A549 (cell line): ENCODE measurements at regions not wholly inside any gene's neighbourhood (a gene's known extent, or its start where the extent isn't known, plus 50 kb on each side); places are given as distances from the start of the nearest gene placed in this dataset.

Experiments used
- ATAC-seq, 2 experiments: fragments of 200-7000 bp in 1 of 2; fragments of >200 bp in 1 of 2; cut with Nextera tagmentation in 1 of 2; cut with Tn5 transposase in 1 of 2; 3 replicates each; pipeline versions ENCODE4 v1.8.0 to v1.9.1; 2018 to 2020; ENCODE audit warnings: mild to moderate bottlenecking in 1 of 2, moderate library complexity in 1 of 2
- CTCF ChIA-PET: fragments of 300-600 bp; sonication (Branson Sonifier 250); formaldehyde crosslinking; extraction: SDS; loops from one replicate; lab custom pipeline; 2021; ENCODE audit warnings: antibody characterized with exemption, inconsistent platforms; lab: Yijun Ruan, JAX
- POLR2A ChIA-PET: fragments of 350-600 bp; formaldehyde crosslinking; extraction: SDS; loops from one replicate; lab custom pipeline; 2021; ENCODE audit warnings: antibody characterized with exemption, inconsistent platforms; lab: Yijun Ruan, JAX
- DNase-seq, 2 experiments: peaks; one replicate each; pipeline versions ENCODE4 v3.0.0 to v3.0.0-alpha.2; 2011 to 2016; ENCODE audit warnings: low read depth in 1 of 2, low spot score in 1 of 2
- FAIRE-seq: peaks from 2 replicates; lab custom pipeline; 2011; peaks lifted over from hg19 to GRCh38; lab: Jason Lieb, UNC
- H3K27ac ChIP-seq, 2 experiments: fragments of >200 bp; sonication (Bioruptor Twin); formaldehyde crosslinking; 3 replicates each; pipeline ENCODE4 v1.5.1; 2016 to 2017
- H3K4me1 ChIP-seq: fragments of >200 bp; sonication (Bioruptor Twin); formaldehyde crosslinking; 3 replicates; pipeline ENCODE4 v1.6.1; 2016
- H3K4me2 ChIP-seq: fragments of >200 bp; sonication (Bioruptor Twin); formaldehyde crosslinking; 3 replicates; pipeline ENCODE4 v1.6.1; 2016
- H3K4me3 ChIP-seq: fragments of >200 bp; sonication (Bioruptor Twin); formaldehyde crosslinking; 3 replicates; pipeline ENCODE4 v1.5.1; 2016
- H3K9me3 ChIP-seq: fragments of >200 bp; sonication (Bioruptor Twin); formaldehyde crosslinking; 3 replicates; pipeline ENCODE4 v1.6.1; 2016
- BHLHE40 ChIP-seq: IDR thresholded peaks from 2 replicates; pipeline ENCODE4 v1.6.1; 2012; ENCODE audit warnings: low read depth, low read length, inconsistent platforms
- CBX8 ChIP-seq: fragments of 200-600 bp; sonication (generic); IDR thresholded peaks from 2 replicates; pipeline ENCODE4 v1.6.1; 2016
- CTCF ChIP-seq: fragments of >200 bp; sonication (Bioruptor Twin); formaldehyde crosslinking; IDR thresholded peaks from 3 replicates; pipeline ENCODE4 v1.5.1; 2016
- EHF ChIP-seq: fragments of 250-450 bp; sonication (Bioruptor Pico); IDR thresholded peaks from 2 replicates; pipeline ENCODE4 v1.5.0; 2020; ENCODE audit warnings: mild to moderate bottlenecking
- EP300 ChIP-seq, 2 experiments: fragments of >200 bp; sonication (Bioruptor Twin); formaldehyde crosslinking; IDR thresholded peaks; 2 replicates in 1 of 2; 3 replicates in 1 of 2; pipeline ENCODE4 v1.6.1; 2016 to 2017
- HES2 ChIP-seq: fragments of >200 bp; sonication (Bioruptor Twin); formaldehyde crosslinking; IDR thresholded peaks from 2 replicates; pipeline ENCODE4 v1.6.1; 2016
- NFE2L2 ChIP-seq: fragments of 150-350 bp; conservative IDR thresholded peaks from 2 replicates; pipeline ENCODE4 v1.6.1; 2014; ENCODE audit warnings: low read length
- POLR2AphosphoS2 ChIP-seq: conservative IDR thresholded peaks from 2 replicates; pipeline ENCODE4 v1.6.1; 2012; ENCODE audit warnings: low read length, improper control_type of control experiment, inconsistent platforms
- RAD21 ChIP-seq, 2 experiments: fragments of >200 bp in 1 of 2; sonication (Bioruptor Twin) in 1 of 2; formaldehyde crosslinking in 1 of 2; IDR thresholded peaks in 1 of 2; conservative IDR thresholded peaks in 1 of 2; 2 replicates in 1 of 2; 3 replicates in 1 of 2; pipeline ENCODE4 v1.6.1; 2012 to 2018; ENCODE audit warnings: inconsistent platforms in 1 of 2
- TP53 ChIP-seq: fragments of 250-450 bp; sonication (Bioruptor Pico); IDR thresholded peaks from 2 replicates; pipeline ENCODE4 v1.5.0; 2021; ENCODE audit warnings: mild to moderate bottlenecking, moderate library complexity
- ZNF302 ChIP-seq: fragments of 250-450 bp; sonication (Bioruptor Pico); IDR thresholded peaks from 2 replicates; pipeline ENCODE4 v1.9.0; 2021; ENCODE audit warnings: inconsistent platforms, mild to moderate bottlenecking, moderate library complexity
- WGBS: methylation state at CpG from one replicate; pipeline ENCODE4 v1.1.6; 2017; ENCODE audit errors: missing lambda C conversion rate; 5-methylcytosine and 5-hydroxymethylcytosine counted together
- TF ChIP-seq, protein P1 (sequence below): fragments of 250-450 bp; sonication (Bioruptor Pico); IDR thresholded peaks from 2 replicates; pipeline ENCODE4 v1.5.0; 2020; ENCODE audit warnings: low read depth, mild to moderate bottlenecking, moderate library complexity
- TF ChIP-seq, protein P2 (sequence below): fragments of 250-450 bp; sonication (Bioruptor Pico); IDR thresholded peaks from 2 replicates; pipeline ENCODE4 v1.5.0; 2021; ENCODE audit warnings: mild to moderate bottlenecking, moderate library complexity, borderline replicate concordance
- TF ChIP-seq, protein P3 (sequence below): fragments of 150-350 bp; IDR thresholded peaks from 2 replicates; pipeline ENCODE4 v1.6.1; 2014; ENCODE audit warnings: low read depth, mild to moderate bottlenecking, low read length

DNA sequence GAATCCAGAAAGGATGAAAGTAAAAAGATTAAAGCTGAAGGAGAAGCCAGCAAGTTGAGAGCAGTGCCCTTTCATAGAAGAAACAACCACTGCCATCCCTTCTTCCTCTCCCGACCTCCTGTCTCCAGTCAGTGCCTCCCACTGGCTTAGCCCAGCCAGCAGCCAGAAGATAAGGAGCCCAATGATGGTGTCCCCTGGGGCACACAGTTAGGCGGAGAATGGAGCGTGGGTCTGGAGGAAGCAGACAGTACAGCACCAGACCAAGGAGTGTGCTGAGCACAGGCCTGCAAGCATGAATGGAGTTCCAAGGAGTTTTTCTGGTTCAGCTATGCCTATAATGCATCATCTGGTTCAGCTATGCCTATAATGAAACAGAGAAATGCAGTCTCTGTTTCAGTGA lies 54.3 kb upstream of the TNRC6B start:
- Histone ChIP-seq H3K4me3 (no peak overlapping the region), H3K4me1 (no peaks in the 10 kb centered on the region), H3K4me2 (no peak overlapping the region), H3K9me3 (no peaks in the 10 kb centered on the region), H3K27ac (no peak overlapping the region)
- ChIA-PET POLR2A (interaction anchor here (0.7 kb wide), 1 partner anchor 724 kb away, joined by 6 read pairs; the partner anchor contains the start of gene TAB1), CTCF (no interaction called here)
- no peak for ATAC-seq
- FAIRE-seq = no peak
- no peak for TF ChIP-seq ZNF302 (CRISPR knock-in tag)
- TF ChIP-seq NFE2L2 = no peak
- TF ChIP-seq, protein P1, sequence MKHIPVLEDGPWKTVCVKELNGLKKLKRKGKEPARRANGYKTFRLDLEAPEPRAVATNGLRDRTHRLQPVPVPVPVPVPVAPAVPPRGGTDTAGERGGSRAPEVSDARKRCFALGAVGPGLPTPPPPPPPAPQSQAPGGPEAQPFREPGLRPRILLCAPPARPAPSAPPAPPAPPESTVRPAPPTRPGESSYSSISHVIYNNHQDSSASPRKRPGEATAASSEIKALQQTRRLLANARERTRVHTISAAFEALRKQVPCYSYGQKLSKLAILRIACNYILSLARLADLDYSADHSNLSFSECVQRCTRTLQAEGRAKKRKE (CRISPR knock-in tag) = no peak
- no peak for TF ChIP-seq BHLHE40
- TF ChIP-seq CBX8 = no peak
- no peak for TF ChIP-seq EHF (CRISPR knock-in tag)
- TF ChIP-seq HES2 = no peak
- TF ChIP-seq CTCF = no peak
- TF ChIP-seq, protein P2, sequence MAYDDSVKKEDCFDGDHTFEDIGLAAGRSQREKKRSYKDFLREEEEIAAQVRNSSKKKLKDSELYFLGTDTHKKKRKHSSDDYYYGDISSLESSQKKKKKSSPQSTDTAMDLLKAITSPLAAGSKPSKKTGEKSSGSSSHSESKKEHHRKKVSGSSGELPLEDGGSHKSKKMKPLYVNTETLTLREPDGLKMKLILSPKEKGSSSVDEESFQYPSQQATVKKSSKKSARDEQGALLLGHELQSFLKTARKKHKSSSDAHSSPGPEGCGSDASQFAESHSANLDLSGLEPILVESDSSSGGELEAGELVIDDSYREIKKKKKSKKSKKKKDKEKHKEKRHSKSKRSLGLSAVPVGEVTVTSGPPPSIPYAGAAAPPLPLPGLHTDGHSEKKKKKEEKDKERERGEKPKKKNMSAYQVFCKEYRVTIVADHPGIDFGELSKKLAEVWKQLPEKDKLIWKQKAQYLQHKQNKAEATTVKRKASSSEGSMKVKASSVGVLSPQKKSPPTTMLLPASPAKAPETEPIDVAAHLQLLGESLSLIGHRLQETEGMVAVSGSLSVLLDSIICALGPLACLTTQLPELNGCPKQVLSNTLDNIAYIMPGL = no peak
- TF ChIP-seq RAD21 (conservative IDR thresholded peaks at IDR 0.05 in 1 of 2, IDR thresholded peaks at IDR 0.05 in 1 of 2) = no peak
- TF ChIP-seq, protein P3, sequence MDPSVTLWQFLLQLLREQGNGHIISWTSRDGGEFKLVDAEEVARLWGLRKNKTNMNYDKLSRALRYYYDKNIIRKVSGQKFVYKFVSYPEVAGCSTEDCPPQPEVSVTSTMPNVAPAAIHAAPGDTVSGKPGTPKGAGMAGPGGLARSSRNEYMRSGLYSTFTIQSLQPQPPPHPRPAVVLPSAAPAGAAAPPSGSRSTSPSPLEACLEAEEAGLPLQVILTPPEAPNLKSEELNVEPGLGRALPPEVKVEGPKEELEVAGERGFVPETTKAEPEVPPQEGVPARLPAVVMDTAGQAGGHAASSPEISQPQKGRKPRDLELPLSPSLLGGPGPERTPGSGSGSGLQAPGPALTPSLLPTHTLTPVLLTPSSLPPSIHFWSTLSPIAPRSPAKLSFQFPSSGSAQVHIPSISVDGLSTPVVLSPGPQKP = no peak
- TF ChIP-seq EP300 (IDR thresholded peaks at IDR 0.05) = no peak
- TF ChIP-seq TP53 = no peak
- TF ChIP-seq POLR2AphosphoS2 = no peak
- WGBS = 74% methylated on average over 3 of the region's 3 CpGs
- DNase-seq = no peak
